Prostate gland (tissue), 2 donors: ENCODE measurements at regions not wholly inside any gene's neighbourhood (a gene's known extent, or its start where the extent isn't known, plus 50 kb on each side); places are given as distances from the start of the nearest gene placed in this dataset.

Source experiments
- DNase-seq: peaks from one replicate; pipeline ENCODE4 v3.0.0-alpha.2; 2019; ENCODE audit warnings: low spot score
- H3K27ac ChIP-seq, 2 donors: fragments of 200-600 bp; sonication (generic); 2 replicates each; pipeline ENCODE4 v1.5.1; 2017 to 2019
- H3K27me3 ChIP-seq: fragments of 200-600 bp; sonication (generic); replicated peaks from 2 replicates; pipeline ENCODE4 v1.5.1; 2019; ENCODE audit not compliant: insufficient read depth
- H3K36me3 ChIP-seq, 2 donors: fragments of 200-600 bp; sonication (generic); 1 replicate in 1 of 2; 2 replicates in 1 of 2; pipeline versions ENCODE4 v1.5.1 to v1.8.1; 2017 to 2019
- H3K4me1 ChIP-seq: fragments of 200-600 bp; sonication (generic); replicated peaks from 2 replicates; pipeline ENCODE4 v1.5.1; 2019
- H3K4me3 ChIP-seq, 2 donors: fragments of 200-600 bp; sonication (generic); 2 replicates each; pipeline ENCODE4 v1.5.1; 2017 to 2019
- H3K9me3 ChIP-seq: fragments of 200-600 bp; sonication (generic); 2 replicates; pipeline ENCODE4 v1.5.1; 2017
- CTCF ChIP-seq, 4 experiments: fragments of 200-600 bp in 2 of 4; fragments of 450-650 bp in 2 of 4; sonication (generic) in 2 of 4; IDR thresholded peaks; 1 replicate in 3 of 4; 2 replicates in 1 of 4; pipeline ENCODE4 v1.5.1; 2016 to 2019; ENCODE audit warnings: antibody characterized with exemption in 4 of 4, mild to moderate bottlenecking in 2 of 4, moderate library complexity in 2 of 4
- POLR2A ChIP-seq: fragments of 450-650 bp; IDR thresholded peaks from one replicate; pipeline ENCODE4 v1.6.1; 2016; ENCODE audit warnings: antibody characterized with exemption, mild to moderate bottlenecking
- POLR2AphosphoS5 ChIP-seq: sonication (generic); formaldehyde crosslinking; IDR thresholded peaks from one replicate; pipeline ENCODE4 v1.6.1; 2017; ENCODE audit warnings: antibody characterized with exemption
- WGBS: methylation state at CpG from one replicate; pipeline ENCODE4 v1.1.5; 2018; 5-methylcytosine and 5-hydroxymethylcytosine counted together
- intact Hi-C: fragments of 100-400 bp; cut with DNase I; formaldehyde crosslinking; loops from one replicate; pipeline ENCODE4 v1.14.2; 2022

DNA sequence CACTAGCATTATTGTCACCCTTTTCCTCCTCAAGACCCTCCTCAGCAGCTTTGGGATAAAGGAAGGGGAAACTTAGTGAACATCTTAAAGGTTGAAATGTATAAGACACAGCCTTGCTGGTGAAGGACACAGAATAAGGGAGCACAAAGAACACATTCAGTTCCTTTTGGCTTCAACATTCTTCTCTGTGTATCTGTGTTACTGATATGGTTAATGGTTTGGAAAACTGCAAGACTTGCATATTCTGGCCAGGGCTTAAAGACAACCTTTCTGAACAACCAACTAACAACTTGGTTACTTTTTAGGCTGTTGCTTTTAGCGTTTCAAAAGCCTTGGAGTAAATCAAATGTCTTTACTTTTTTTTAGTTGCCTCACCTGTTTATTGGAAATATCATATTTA lies 680.5 kb downstream of the MECOM start:
- Histone ChIP-seq H3K36me3 (no peaks in the 10 kb centered on the region), H3K27ac (no peak overlapping the region), H3K27me3 (no peaks in the 10 kb centered on the region), H3K4me1 (no peaks in the 10 kb centered on the region), H3K9me3 (no peaks in the 10 kb centered on the region), H3K4me3 (no peak overlapping the region)
- WGBS = 65% methylated on average over 1 of the region's 1 CpG
- intact Hi-C loops = no loop called here
- no peak for DNase-seq
- no peak for TF ChIP-seq CTCF (IDR thresholded peaks at IDR 0.05)
- TF ChIP-seq POLR2A = no peak
- no peak for TF ChIP-seq POLR2AphosphoS5

- TF ChIP-seq POLR2A = no peak
- no peak for TF ChIP-seq POLR2AphosphoS5
- no peak for TF ChIP-seq CTCF (IDR thresholded peaks at IDR 0.05)
- Histone ChIP-seq H3K4me1 (no peaks in the 10 kb centered on the region), H3K27ac (no peak overlapping the region), H3K27me3 (no peaks in the 10 kb centered on the region), H3K4me3 (no peak overlapping the region), H3K36me3 (no peaks in the 10 kb centered on the region), H3K9me3 (no peaks in the 10 kb centered on the region)
- no peak for DNase-seq
- 94% methylated on average over 4 of the region's 4 CpGs for WGBS
- intact Hi-C loops = no loop called here
These were observed 682.1 kb downstream of the MECOM start for GRCh38 chr3:168981396-168981795.

DNA sequence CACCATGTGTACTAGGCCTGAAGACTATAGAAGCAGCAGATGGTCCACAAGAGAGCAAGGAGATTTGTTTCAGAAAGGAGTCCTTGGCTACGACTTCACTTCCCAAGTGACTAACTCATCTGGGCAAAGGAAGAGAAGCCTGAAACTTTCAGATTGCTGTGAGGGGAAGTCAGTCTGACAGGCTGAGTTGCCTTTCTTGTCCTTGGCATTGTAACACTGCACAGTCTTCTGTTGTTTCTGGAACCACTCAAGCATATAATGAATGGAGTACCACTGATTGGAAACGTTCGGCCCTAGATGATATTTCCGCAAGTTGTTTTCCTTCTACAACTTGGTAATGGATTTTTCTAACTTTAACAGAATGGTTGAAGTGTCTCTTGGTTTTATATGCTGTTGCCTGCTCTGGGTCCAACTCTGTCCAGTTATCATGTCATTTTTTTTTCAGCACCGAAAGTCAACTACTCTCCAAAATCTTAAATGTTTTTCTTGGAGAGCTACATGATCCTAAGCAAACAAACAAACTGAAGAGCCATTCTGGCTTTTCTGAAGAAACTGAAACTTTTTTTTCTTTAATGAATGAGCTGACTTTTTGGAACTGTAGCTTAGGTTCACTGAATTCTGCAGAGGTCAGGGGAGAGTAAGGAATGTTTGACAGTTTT lies 685.7 kb downstream of the MECOM start:
- Histone ChIP-seq H3K4me1 (no peaks in the 10 kb centered on the region), H3K27ac (no peak overlapping the region), H3K27me3 (no peaks in the 10 kb centered on the region), H3K9me3 (no peaks in the 10 kb centered on the region), H3K36me3 (no peaks in the 10 kb centered on the region), H3K4me3 (no peak overlapping the region)
- intact Hi-C loops = no loop called here
- WGBS = 31% methylated on average over 5 of the region's 5 CpGs
- TF ChIP-seq POLR2A = no peak
- DNase-seq = no peak

- 73% methylated on average over 2 of the region's 2 CpGs for WGBS
- Histone ChIP-seq H3K27me3 (no peaks in the 10 kb centered on the region), H3K4me1 (no peaks in the 10 kb centered on the region), H3K27ac (no peak overlapping the region), H3K36me3 (no peaks in the 10 kb centered on the region), H3K4me3 (no peak overlapping the region), H3K9me3 (no peaks in the 10 kb centered on the region)
- no peak for TF ChIP-seq POLR2AphosphoS5
- no peak for TF ChIP-seq CTCF (IDR thresholded peaks at IDR 0.05)
- no peak for TF ChIP-seq POLR2A
- intact Hi-C loops = no loop called here
- no peak for DNase-seq
These were observed 686.5 kb downstream of the MECOM start for GRCh38 chr3:168976969-168977368.

- intact Hi-C loops = no loop called here
- TF ChIP-seq POLR2AphosphoS5 (no peak), POLR2A (no peak), CTCF (IDR thresholded peaks at IDR 0.05) (no peak)
- H3K4me1 ChIP-seq = no peaks in the 10 kb centered on the region
- H3K9me3 ChIP-seq = no peaks in the 10 kb centered on the region
- 18% methylated on average over 1 of the region's 1 CpG for WGBS
- no peaks in the 10 kb centered on the region for H3K36me3 ChIP-seq
- H3K27ac ChIP-seq = no peak overlapping the region
- no peak for DNase-seq
- H3K27me3 ChIP-seq = no peaks in the 10 kb centered on the region
- no peak overlapping the region for H3K4me3 ChIP-seq
These were observed 687.9 kb downstream of the MECOM start for GRCh38 chr3:168975576-168975975.
